ENCODE measurements at regions not wholly inside any gene's neighbourhood (a gene's known extent, or its start where the extent isn't known, plus 50 kb on each side); places are given as distances from the start of the nearest gene placed in this dataset.

GRCh38 chr6:114611696-114612095 lies 268.9 kb upstream of the HS3ST5 start:
- DNase-seq (ENCODE audit: low read depth, low spot score), result no peak
- Histone ChIP-seq H3K27me3 (ENCODE audit: control insufficient read depth, insufficient read depth, low read length) (no peaks in the 10 kb centered on the region), H3K4me3 (ENCODE audit: low read depth in 2 of 2, low read length in 2 of 2) (no peak overlapping the region), H3K4me1 (ENCODE audit: control insufficient read depth, insufficient read depth, low read length) (no peaks in the 10 kb centered on the region), H3K27ac (ENCODE audit: low read length) (no peak overlapping the region), H3K9me3 (ENCODE audit: control insufficient read depth, insufficient read depth, low read depth, low read length) (no peaks in the 10 kb centered on the region), H3K36me3 (ENCODE audit: control insufficient read depth, insufficient read depth, low read length) (no peaks in the 10 kb centered on the region)
- in situ Hi-C loops (cut with HindIII; ENCODE audit: low pct_unique_long_range_greater_than_20kb, low sequenced_read_pairs) (no loop called here), intact Hi-C loops (cut with micrococcal nuclease; ENCODE audit: unreplicated experiment) (no loop called here)
- ATAC-seq, result no peak
- ChIA-PET POLR2A (no interaction called here), CTCF (no interaction called here)
- TF ChIP-seq REST (IDR thresholded peaks at IDR 0.05; ENCODE audit: insufficient read depth in 1 of 2, low read depth in 2 of 2, low read length in 1 of 2), result no peak
- no peak for TF ChIP-seq TCF7L2 (IDR thresholded peaks at IDR 0.05; ENCODE audit: low read depth, low read length)
- no peak for TF ChIP-seq SIN3A (IDR thresholded peaks at IDR 0.05; ENCODE audit: borderline replicate concordance, insufficient read depth, low read depth, low read length)
- TF ChIP-seq CTCF (IDR thresholded peaks at IDR 0.05), result no peak
- TF ChIP-seq POLR2AphosphoS5 (IDR thresholded peaks at IDR 0.05; ENCODE audit: low read depth, low read length), result no peak
- no TSS peak for BruUV-seq (replicated peaks)

GRCh38 chr6:114608091-114608490 lies 265.3 kb upstream of the HS3ST5 start:
- Histone ChIP-seq H3K4me3 (ENCODE audit: low read depth in 2 of 2, low read length in 2 of 2) (no peak overlapping the region), H3K36me3 (ENCODE audit: control insufficient read depth, insufficient read depth, low read length) (no peaks in the 10 kb centered on the region), H3K27me3 (ENCODE audit: control insufficient read depth, insufficient read depth, low read length) (no peaks in the 10 kb centered on the region), H3K9me3 (ENCODE audit: control insufficient read depth, insufficient read depth, low read depth, low read length) (no peaks in the 10 kb centered on the region), H3K4me1 (ENCODE audit: control insufficient read depth, insufficient read depth, low read length) (no peaks in the 10 kb centered on the region), H3K27ac (ENCODE audit: low read length) (no peak overlapping the region)
- in situ Hi-C loops (cut with HindIII; ENCODE audit: low pct_unique_long_range_greater_than_20kb, low sequenced_read_pairs), result no loop called here
- BruUV-seq (replicated peaks), result no TSS peak
- TF ChIP-seq REST (IDR thresholded peaks at IDR 0.05; ENCODE audit: insufficient read depth in 1 of 2, low read depth in 2 of 2, low read length in 1 of 2), result no peak
- no peak for TF ChIP-seq CTCF (IDR thresholded peaks at IDR 0.05)
- no peak for TF ChIP-seq SIN3A (IDR thresholded peaks at IDR 0.05; ENCODE audit: borderline replicate concordance, insufficient read depth, low read depth, low read length)
- TF ChIP-seq TCF7L2 (IDR thresholded peaks at IDR 0.05; ENCODE audit: low read depth, low read length), result no peak
- no peak for TF ChIP-seq POLR2AphosphoS5 (IDR thresholded peaks at IDR 0.05; ENCODE audit: low read depth, low read length)
- ATAC-seq, result no peak
- intact Hi-C loops (cut with micrococcal nuclease; ENCODE audit: unreplicated experiment), result no loop called here
- DNase-seq (ENCODE audit: low read depth, low spot score), result no peak
- ChIA-PET CTCF (no interaction called here), POLR2A (no interaction called here)
